Small intestine (tissue), 7 donors: ENCODE measurements at regions not wholly inside any gene's neighbourhood (a gene's known extent, or its start where the extent isn't known, plus 50 kb on each side); places are given as distances from the start of the nearest gene placed in this dataset.

ENCODE experiments used
- DNase-seq, 2 donors: peaks; one replicate each; pipeline versions ENCODE4 v3.0.0 to v3.0.0-alpha.2; 2013
- FAIRE-seq: peaks from 2 replicates; lab custom pipeline; 2012; peaks lifted over from hg19 to GRCh38; lab: Jason Lieb, UNC
- H3K27ac ChIP-seq, 3 donors: one replicate each; pipeline ENCODE4 v1.5.1; 2013; ENCODE audit warnings: low read length in 2 of 3, mild to moderate bottlenecking in 2 of 3, control low read depth in 1 of 3, inconsistent platforms in 1 of 3, low read depth in 1 of 3, moderate library complexity in 1 of 3
- H3K27me3 ChIP-seq, 3 donors: one replicate each; pipeline ENCODE4 v1.6.1; 2013; ENCODE audit warnings: low read length in 3 of 3, inconsistent platforms in 1 of 3; ENCODE audit not compliant: control insufficient read depth in 3 of 3, insufficient read depth in 3 of 3
- H3K36me3 ChIP-seq, 3 donors: one replicate each; pipeline ENCODE4 v1.6.1; 2013; ENCODE audit warnings: low read length in 3 of 3, inconsistent platforms in 1 of 3, low read depth in 1 of 3, mild to moderate bottlenecking in 1 of 3, moderate library complexity in 1 of 3; ENCODE audit not compliant: control insufficient read depth in 3 of 3, insufficient read depth in 2 of 3
- H3K4me1 ChIP-seq, 3 donors: one replicate each; pipeline ENCODE4 v1.6.1; 2013; ENCODE audit warnings: low read length in 2 of 3, inconsistent platforms in 1 of 3, low read depth in 1 of 3, mild to moderate bottlenecking in 1 of 3, moderate library complexity in 1 of 3; ENCODE audit not compliant: control insufficient read depth in 3 of 3, insufficient read depth in 2 of 3
- H3K4me3 ChIP-seq, 3 donors: one replicate each; pipeline ENCODE4 v1.5.1; 2013; ENCODE audit warnings: low read length in 3 of 3, control low read depth in 1 of 3, inconsistent platforms in 1 of 3, low read depth in 1 of 3, mild to moderate bottlenecking in 1 of 3, moderate library complexity in 1 of 3
- H3K9me3 ChIP-seq, 2 donors: one replicate each; pipeline ENCODE4 v1.6.1; 2013; ENCODE audit warnings: low read depth in 1 of 2, low read length in 1 of 2; ENCODE audit not compliant: control insufficient read depth in 2 of 2, insufficient read depth in 1 of 2
- WGBS, 3 donors: extraction: QIAGEN DNeasy Blood & Tissue Kit; methylation state at CpG; one replicate each; pipeline ENCODE4 v1.1.7; 2013; 5-methylcytosine and 5-hydroxymethylcytosine counted together
- donor health status: healthy with polysubstance abuse.
- donor health status: control.
- donor health status: control.
- donor health status: Bipolar disorder and iron deficiency.
- donor health status: healthy.

DNA sequence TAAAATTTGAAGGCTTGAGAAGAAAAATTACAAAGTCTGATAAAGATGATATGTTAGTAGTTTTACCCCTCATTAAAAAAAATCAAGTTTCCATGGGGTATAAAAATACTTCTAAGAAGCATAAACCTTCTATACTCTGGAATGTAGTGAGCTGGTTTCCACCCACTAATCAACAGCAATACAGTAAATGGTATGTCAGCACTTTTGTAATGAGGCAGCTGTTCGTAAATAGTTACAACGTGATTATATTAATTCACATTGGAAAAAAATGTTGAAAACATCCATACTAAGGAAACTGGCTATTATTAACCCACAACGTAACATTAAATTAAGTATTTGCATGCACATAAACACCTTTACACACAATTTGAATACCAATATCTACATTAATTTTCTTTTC, 283.1 kb upstream of the FAM174A start:
- no peak for FAIRE-seq
- no peak for DNase-seq
- Histone ChIP-seq H3K27me3 (no peaks in the 10 kb centered on the region), H3K36me3 (no peaks in the 10 kb centered on the region), H3K27ac (no peak overlapping the region), H3K4me3 (no peak overlapping the region), H3K4me1 (no peaks in the 10 kb centered on the region), H3K9me3 (no peaks in the 10 kb centered on the region)
- WGBS, 3 donors, result 57 to 83% (median 76%) methylated on average over 3 of the region's 3 CpGs

DNA sequence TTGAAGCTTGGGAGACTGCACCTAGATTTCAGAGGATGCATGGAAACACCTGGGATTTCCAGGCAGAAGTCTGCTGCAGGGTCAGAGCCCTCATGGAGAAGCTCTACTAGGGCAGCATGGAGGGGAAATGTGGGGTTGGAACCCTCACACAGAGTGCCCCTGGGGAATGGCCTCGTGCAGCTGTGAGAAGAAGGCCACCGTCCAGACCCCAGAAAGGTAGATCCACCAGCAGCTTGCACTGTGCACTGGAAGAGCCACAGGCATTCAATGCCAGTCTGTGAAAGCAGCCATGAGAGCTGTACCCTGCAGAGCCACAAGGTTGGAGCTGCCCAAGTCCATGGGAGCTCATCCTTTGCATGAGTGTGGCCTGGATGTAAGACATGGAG, 285.3 kb upstream of the FAM174A start:
- H3K9me3 ChIP-seq, result no peaks in the 10 kb centered on the region
- FAIRE-seq, result no peak
- WGBS, 3 donors, result 59 to 77% (median 76%) methylated on average over 2 of the region's 2 CpGs
- DNase-seq, result no peak
- H3K27ac ChIP-seq, result no peak overlapping the region
- no peaks in the 10 kb centered on the region for H3K27me3 ChIP-seq
- H3K4me3 ChIP-seq, result no peak overlapping the region
- no peaks in the 10 kb centered on the region for H3K36me3 ChIP-seq
- H3K4me1 ChIP-seq, result no peaks in the 10 kb centered on the region

DNA sequence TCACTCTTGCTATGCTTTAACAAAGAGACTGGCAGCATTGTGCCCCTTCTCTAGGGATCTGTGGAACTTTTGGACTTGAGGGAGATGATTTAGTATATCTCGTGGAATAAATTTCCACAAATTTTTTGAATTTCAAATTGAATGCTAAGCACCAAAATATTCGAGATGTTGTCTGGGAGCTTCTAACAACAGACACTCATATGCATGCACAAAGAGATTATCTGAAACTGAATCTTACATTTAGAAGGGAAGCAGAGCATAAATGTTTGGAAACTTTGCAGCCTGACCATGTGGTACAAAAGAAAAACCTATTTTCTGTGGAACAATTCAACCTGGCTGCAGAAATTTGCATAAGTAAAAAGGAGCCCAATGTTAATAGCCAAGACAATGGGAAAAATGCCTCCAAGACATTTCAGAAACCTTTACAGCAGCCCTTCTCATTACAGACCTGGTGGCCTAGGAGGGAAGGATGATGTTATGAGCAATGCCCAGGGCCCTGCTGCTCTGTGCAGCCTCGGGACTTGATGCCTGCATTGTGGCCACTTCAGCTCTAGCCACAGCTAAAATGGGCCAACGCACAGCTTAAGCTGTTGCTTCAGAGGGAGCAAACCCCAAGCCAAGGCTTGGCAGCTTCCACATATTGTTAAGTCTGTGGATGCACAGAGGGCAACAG, 285.8 kb upstream of the FAM174A start:
- H3K27ac ChIP-seq, result no peak overlapping the region
- no peaks in the 10 kb centered on the region for H3K27me3 ChIP-seq
- no peaks in the 10 kb centered on the region for H3K4me1 ChIP-seq
- no peak for FAIRE-seq
- H3K4me3 ChIP-seq, result no peak overlapping the region
- DNase-seq, result no peak
- no peaks in the 10 kb centered on the region for H3K36me3 ChIP-seq
- WGBS, 3 donors, result 68 to 81% (median 69%) methylated on average over 4 of the region's 4 CpGs
- no peaks in the 10 kb centered on the region for H3K9me3 ChIP-seq

DNA sequence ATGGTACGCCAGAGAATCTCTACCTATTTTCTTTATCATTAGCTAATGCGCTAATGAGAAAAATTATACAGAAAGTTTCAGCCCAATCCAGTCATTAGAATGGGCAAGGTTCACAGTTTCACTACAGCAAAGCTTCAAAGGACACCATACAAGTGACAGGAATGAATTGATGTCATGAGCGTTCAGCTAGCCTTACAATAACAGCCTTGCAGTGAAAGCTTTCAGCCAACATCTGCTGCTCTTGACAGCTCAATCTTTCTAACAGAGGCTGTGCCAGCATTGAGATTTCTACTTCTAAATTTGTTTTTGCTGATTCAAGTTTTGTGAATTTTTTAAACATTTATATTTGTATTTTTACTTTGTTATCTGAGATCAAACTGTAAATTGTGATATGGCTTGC, 302.4 kb upstream of the FAM174A start:
- no peak for FAIRE-seq
- no peaks in the 10 kb centered on the region for H3K4me1 ChIP-seq
- H3K27ac ChIP-seq, result no peak overlapping the region
- 80 to 86% (median 84%) methylated on average over 3 of the region's 3 CpGs for WGBS, 3 donors
- H3K36me3 ChIP-seq, result no peaks in the 10 kb centered on the region
- H3K9me3 ChIP-seq, result peaks cover 0 to 3% of the 10 kb centered on the region in 2 donors
- no peak for DNase-seq
- H3K4me3 ChIP-seq, result no peak overlapping the region
- H3K27me3 ChIP-seq, result no peaks in the 10 kb centered on the region

DNA sequence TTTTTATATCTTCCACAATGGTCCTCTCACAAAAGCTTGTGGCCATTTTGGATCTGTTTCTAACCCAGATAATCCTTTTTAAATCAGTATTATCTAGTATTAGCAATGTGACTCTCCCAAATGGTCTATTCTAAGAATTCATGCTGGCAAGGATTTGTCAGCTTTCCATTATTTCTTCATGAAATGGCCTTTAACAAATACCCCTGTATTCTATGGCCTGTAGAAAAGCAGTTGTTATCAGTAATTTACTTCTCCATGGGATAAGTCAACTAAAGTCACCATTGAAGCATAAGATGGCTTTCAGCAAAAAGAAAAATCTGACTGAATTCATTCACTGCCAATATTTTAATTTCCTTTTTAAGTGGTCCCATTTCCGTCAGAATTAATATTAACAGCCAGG, 346.4 kb upstream of the FAM174A start:
- no peaks in the 10 kb centered on the region for H3K9me3 ChIP-seq
- H3K27me3 ChIP-seq, result no peaks in the 10 kb centered on the region
- DNase-seq, result no peak
- H3K27ac ChIP-seq, result no peak overlapping the region
- no peaks in the 10 kb centered on the region for H3K36me3 ChIP-seq
- WGBS, 3 donors, result 68 to 72% (median 71%) methylated on average over 1 of the region's 1 CpG
- no peak for FAIRE-seq
- no peak overlapping the region for H3K4me3 ChIP-seq
- no peaks in the 10 kb centered on the region for H3K4me1 ChIP-seq

DNA sequence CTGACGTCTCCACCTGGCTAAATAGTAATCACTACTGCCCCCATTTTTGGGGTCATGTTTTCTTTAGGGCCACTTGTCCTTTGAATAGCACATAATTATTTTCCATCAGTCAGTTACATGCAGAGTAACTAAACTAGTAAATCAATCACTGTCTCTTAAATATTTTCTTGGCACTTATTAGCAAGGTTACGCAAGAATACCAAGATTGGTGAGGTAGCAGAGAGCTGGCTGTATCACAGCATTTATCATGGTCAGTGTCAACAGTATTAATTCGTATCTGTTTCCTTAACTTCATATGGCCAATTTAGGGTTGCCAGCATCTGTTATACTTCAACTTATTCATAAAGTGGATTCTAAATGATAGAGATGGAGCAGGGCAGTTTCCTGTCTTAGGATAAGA, 346.8 kb upstream of the FAM174A start:
- Histone ChIP-seq H3K9me3 (no peaks in the 10 kb centered on the region), H3K27me3 (no peaks in the 10 kb centered on the region), H3K4me3 (no peak overlapping the region), H3K27ac (no peak overlapping the region), H3K4me1 (no peaks in the 10 kb centered on the region), H3K36me3 (no peaks in the 10 kb centered on the region)
- WGBS, 3 donors, result 45 to 66% (median 58%) methylated on average over 3 of the region's 3 CpGs
- no peak for FAIRE-seq
- DNase-seq, result no peak

DNA sequence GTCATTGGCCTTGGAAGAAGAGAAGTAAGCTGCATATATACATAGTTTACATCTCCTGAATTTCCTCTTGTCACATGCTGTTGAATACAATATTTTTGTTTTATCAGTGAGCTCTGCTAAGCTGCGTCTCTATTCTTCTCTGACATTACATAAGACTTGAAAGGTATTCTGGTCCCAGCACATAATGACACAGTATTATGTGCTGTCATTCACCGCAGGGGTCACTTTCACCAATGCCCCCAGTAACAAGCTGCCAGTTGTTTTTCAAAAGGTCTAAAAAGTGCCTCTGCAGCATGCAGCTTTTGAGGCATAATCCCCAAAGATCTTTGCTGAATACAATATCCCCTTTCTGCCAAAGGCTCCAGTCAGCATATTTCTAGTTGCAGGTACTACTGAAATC, 349.0 kb upstream of the FAM174A start:
- H3K36me3 ChIP-seq, result no peaks in the 10 kb centered on the region
- no peak overlapping the region for H3K4me3 ChIP-seq
- DNase-seq (no peak), FAIRE-seq (no peak)
- H3K27ac ChIP-seq, result no peak overlapping the region
- H3K27me3 ChIP-seq, result no peaks in the 10 kb centered on the region
- no peaks in the 10 kb centered on the region for H3K4me1 ChIP-seq
- no peaks in the 10 kb centered on the region for H3K9me3 ChIP-seq
- WGBS, 3 donors, result 73 to 77% (median 77%) methylated on average over 2 of the region's 2 CpGs

DNA sequence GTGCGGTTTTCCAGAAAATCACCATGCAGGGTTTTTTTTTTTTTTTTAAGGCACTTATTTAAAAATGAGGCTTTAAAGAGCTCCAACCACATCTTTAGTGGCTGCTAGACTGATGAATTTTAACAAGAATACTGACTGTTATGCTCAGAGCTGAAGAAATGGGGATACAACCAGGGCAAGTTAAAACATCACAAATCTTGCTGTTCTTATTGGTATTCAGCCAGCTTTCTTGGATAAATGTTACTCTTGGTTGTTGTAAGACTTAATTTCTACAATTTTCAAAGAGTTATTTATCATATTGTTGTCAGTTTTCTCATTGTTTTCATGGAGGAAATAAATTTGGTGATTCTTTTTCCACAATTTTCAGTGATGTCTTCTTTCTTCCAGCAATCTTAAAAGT, 352.8 kb upstream of the FAM174A start:
- DNase-seq (no peak), FAIRE-seq (no peak)
- Histone ChIP-seq H3K9me3 (no peaks in the 10 kb centered on the region), H3K36me3 (no peaks in the 10 kb centered on the region), H3K27me3 (no peaks in the 10 kb centered on the region), H3K27ac (no peak overlapping the region), H3K4me3 (no peak overlapping the region), H3K4me1 (no peaks in the 10 kb centered on the region)
- 89 to 100% (median 91%) methylated on average over 1 of the region's 1 CpG for WGBS, 3 donors

DNA sequence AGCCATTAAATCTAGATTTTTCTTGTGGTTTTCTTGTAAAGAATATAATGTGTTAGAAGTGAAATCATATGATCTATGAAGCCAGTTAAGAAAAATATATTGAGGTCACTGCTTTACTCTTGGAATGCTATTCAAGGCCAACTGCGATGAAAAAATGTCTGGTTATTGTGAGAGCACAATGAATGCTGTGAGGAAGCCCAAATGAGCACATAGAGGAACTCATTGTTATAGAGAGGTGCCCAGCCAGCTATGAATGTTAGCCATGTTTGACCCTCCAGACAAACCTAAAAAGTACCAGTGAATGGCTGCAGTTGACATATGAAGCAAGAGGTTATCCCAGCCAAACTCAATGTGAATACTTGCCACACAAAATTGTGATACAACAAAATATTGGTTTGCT, 359.8 kb upstream of the FAM174A start:
- DNase-seq (no peak), FAIRE-seq (no peak)
- no peak overlapping the region for H3K4me3 ChIP-seq
- no peaks in the 10 kb centered on the region for H3K4me1 ChIP-seq
- H3K9me3 ChIP-seq, result no peaks in the 10 kb centered on the region
- no peaks in the 10 kb centered on the region for H3K27me3 ChIP-seq
- no peak overlapping the region for H3K27ac ChIP-seq
- 90 to 97% (median 95%) methylated on average over 1 of the region's 1 CpG for WGBS, 3 donors
- H3K36me3 ChIP-seq, result no peaks in the 10 kb centered on the region
